ENCODE measurements at regions not wholly inside any gene's neighbourhood (a gene's known extent, or its start where the extent isn't known, plus 50 kb on each side); places are given as distances from the start of the nearest gene placed in this dataset.

GRCh38 chr13:72368031-72368430 lies 359.4 kb downstream of the MZT1 start:
- H3K9ac ChIP-seq = no peak overlapping the region
- no peak overlapping the region for H3K4me2 ChIP-seq
- no peak for TF ChIP-seq CTCF (conservative IDR thresholded peaks at IDR 0.05; ENCODE audit: low read depth, low read length)
- H2AFZ ChIP-seq (ENCODE audit: low read depth) = no peak overlapping the region
- no peaks in the 10 kb centered on the region for H3K79me2 ChIP-seq (ENCODE audit: insufficient read depth, low read depth)
- no peaks in the 10 kb centered on the region for H3K36me3 ChIP-seq (ENCODE audit: insufficient read depth)
- H3K27ac ChIP-seq = no peak overlapping the region
- no peak overlapping the region for H3K4me3 ChIP-seq (IDR thresholded peaks at IDR 0.05; ENCODE audit: insufficient read depth, low read depth, low read length)
- no peaks in the 10 kb centered on the region for H3K27me3 ChIP-seq (ENCODE audit: insufficient read depth, low read depth)
- no peaks in the 10 kb centered on the region for H3K4me1 ChIP-seq (ENCODE audit: low read depth, poor library complexity, severe bottlenecking)
- no peaks in the 10 kb centered on the region for H4K20me1 ChIP-seq (ENCODE audit: insufficient read depth)

- no peaks in the 10 kb centered on the region for H3K36me3 ChIP-seq (ENCODE audit: insufficient read depth)
- H3K79me2 ChIP-seq (ENCODE audit: insufficient read depth, low read depth) = no peaks in the 10 kb centered on the region
- H4K20me1 ChIP-seq (ENCODE audit: insufficient read depth) = no peaks in the 10 kb centered on the region
- no peak overlapping the region for H3K4me3 ChIP-seq (IDR thresholded peaks at IDR 0.05; ENCODE audit: insufficient read depth, low read depth, low read length)
- H3K27me3 ChIP-seq (ENCODE audit: insufficient read depth, low read depth) = no peaks in the 10 kb centered on the region
- no peaks in the 10 kb centered on the region for H3K4me1 ChIP-seq (ENCODE audit: low read depth, poor library complexity, severe bottlenecking)
- no peak overlapping the region for H3K9ac ChIP-seq
- no peak for TF ChIP-seq CTCF (conservative IDR thresholded peaks at IDR 0.05; ENCODE audit: low read depth, low read length)
- no peak overlapping the region for H3K27ac ChIP-seq
- H2AFZ ChIP-seq (ENCODE audit: low read depth) = no peak overlapping the region
- no peak overlapping the region for H3K4me2 ChIP-seq
These were observed 380.7 kb downstream of the MZT1 start for GRCh38 chr13:72346716-72347115.

- Histone ChIP-seq H2AFZ (ENCODE audit: low read depth) (no peak overlapping the region), H3K27me3 (ENCODE audit: insufficient read depth, low read depth) (no peaks in the 10 kb centered on the region), H3K79me2 (ENCODE audit: insufficient read depth, low read depth) (no peaks in the 10 kb centered on the region), H3K27ac (no peak overlapping the region), H3K36me3 (ENCODE audit: insufficient read depth) (no peaks in the 10 kb centered on the region), H3K4me3 (IDR thresholded peaks at IDR 0.05; ENCODE audit: insufficient read depth, low read depth, low read length) (no peak overlapping the region), H3K4me2 (no peak overlapping the region), H3K4me1 (ENCODE audit: low read depth, poor library complexity, severe bottlenecking) (no peaks in the 10 kb centered on the region), H3K9ac (no peak overlapping the region), H4K20me1 (ENCODE audit: insufficient read depth) (no peaks in the 10 kb centered on the region)
- TF ChIP-seq CTCF (conservative IDR thresholded peaks at IDR 0.05; ENCODE audit: low read depth, low read length) = no peak
These were observed 385.1 kb downstream of the MZT1 start for GRCh38 chr13:72342364-72342763.

GRCh38 chr13:72341904-72342303 lies 385.5 kb downstream of the MZT1 start:
- no peak overlapping the region for H2AFZ ChIP-seq (ENCODE audit: low read depth)
- no peaks in the 10 kb centered on the region for H4K20me1 ChIP-seq (ENCODE audit: insufficient read depth)
- no peaks in the 10 kb centered on the region for H3K27me3 ChIP-seq (ENCODE audit: insufficient read depth, low read depth)
- H3K79me2 ChIP-seq (ENCODE audit: insufficient read depth, low read depth) = no peaks in the 10 kb centered on the region
- no peaks in the 10 kb centered on the region for H3K36me3 ChIP-seq (ENCODE audit: insufficient read depth)
- H3K4me2 ChIP-seq = no peak overlapping the region
- H3K4me1 ChIP-seq (ENCODE audit: low read depth, poor library complexity, severe bottlenecking) = no peaks in the 10 kb centered on the region
- H3K27ac ChIP-seq = no peak overlapping the region
- H3K9ac ChIP-seq = no peak overlapping the region
- H3K4me3 ChIP-seq (IDR thresholded peaks at IDR 0.05; ENCODE audit: insufficient read depth, low read depth, low read length) = no peak overlapping the region
- TF ChIP-seq CTCF (conservative IDR thresholded peaks at IDR 0.05; ENCODE audit: low read depth, low read length) = no peak
